SK-N-MC (cell line): ENCODE measurements at regions not wholly inside any gene's neighbourhood (a gene's known extent, or its start where the extent isn't known, plus 50 kb on each side); places are given as distances from the start of the nearest gene placed in this dataset.

Experiments
- DNase-seq: peaks from one replicate; pipeline ENCODE4 v3.0.0-alpha.2; 2011; ENCODE audit warnings: low read depth, low spot score
- H3K27ac ChIP-seq: fragments of 200-600 bp; sonication (generic); 2 replicates; pipeline ENCODE4 v1.5.1; 2016; ENCODE audit warnings: mixed run types
- H3K36me3 ChIP-seq: fragments of 200-600 bp; sonication (generic); 2 replicates; pipeline ENCODE4 v1.6.1; 2017; ENCODE audit warnings: antibody characterized with exemption, low read length, mixed read lengths; ENCODE audit not compliant: insufficient read depth
- H3K4me3 ChIP-seq: fragments of 200-600 bp; sonication (generic); 2 replicates; pipeline ENCODE4 v1.5.1; 2016
- H3K9ac ChIP-seq: fragments of 200-600 bp; sonication (generic); 2 replicates; pipeline ENCODE4 v1.8.0; 2017; ENCODE audit warnings: mixed run types, mixed read lengths; ENCODE audit not compliant: insufficient read length
- H3K9me3 ChIP-seq: fragments of 200-600 bp; sonication (generic); 2 replicates; pipeline ENCODE4 v1.6.1; 2017; ENCODE audit warnings: low read depth, mild to moderate bottlenecking, antibody characterized with exemption, low read length, moderate library complexity, mixed read lengths
- EZH2 ChIP-seq: fragments of 200-600 bp; sonication (generic); IDR thresholded peaks from one replicate; pipeline ENCODE4 v1.6.1; 2017; ENCODE audit warnings: antibody characterized with exemption
- FOXP2 ChIP-seq: optimal IDR thresholded peaks from 2 replicates; pipeline ENCODE3; 2011; ENCODE audit warnings: mild to moderate bottlenecking, moderate library complexity; ENCODE audit not compliant: insufficient read depth; ENCODE audit errors: extremely low read length, control extremely low read depth
- POLR2AphosphoS5 ChIP-seq: IDR thresholded peaks from 2 replicates; pipeline ENCODE4 v1.6.1; 2012; ENCODE audit warnings: mild to moderate bottlenecking, low read depth, low read length, borderline replicate concordance

DNA sequence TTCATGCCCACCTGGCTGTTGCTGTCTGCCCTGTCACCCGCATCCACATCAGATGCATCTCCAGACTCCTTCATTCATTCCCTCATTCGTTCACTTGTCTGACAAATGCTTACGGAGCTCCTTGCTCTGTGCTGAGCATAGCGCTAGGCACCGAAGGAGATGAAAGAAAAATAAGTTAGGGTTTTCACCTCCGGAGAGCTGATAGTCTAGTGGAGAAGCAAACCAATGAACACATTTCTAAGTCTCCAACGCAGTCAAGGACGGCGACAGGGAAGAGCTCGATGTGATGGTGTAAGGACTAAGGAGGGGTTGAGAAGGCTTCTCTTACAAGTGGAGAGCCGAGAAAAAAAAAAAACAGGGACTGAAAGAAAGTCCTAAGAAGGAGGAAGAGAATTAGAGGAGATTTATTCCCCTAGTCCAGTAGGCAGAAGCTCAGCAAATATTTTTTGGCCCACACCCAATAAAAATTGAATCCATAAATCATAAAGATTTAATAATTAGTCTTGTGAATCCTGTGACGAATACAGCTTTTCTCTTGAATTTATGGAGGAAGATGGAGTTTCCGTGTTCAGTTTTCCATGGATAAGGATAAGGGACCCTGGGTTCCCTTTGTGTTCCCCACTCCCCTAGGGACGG is 127.2 kb upstream of the DLG1 start:
- H3K9me3 ChIP-seq: no peaks in the 10 kb centered on the region
- peak overlapping the region; percentile 31 for H3K4me3 ChIP-seq
- TF ChIP-seq EZH2 (no peak), POLR2AphosphoS5 (no peak), FOXP2 (no peak)
- DNase-seq: peak; percentile 57
- no peak overlapping the region for H3K9ac ChIP-seq
- peak overlapping the region; percentile 69; the same call in 1 of the 2 replicates for H3K27ac ChIP-seq
- H3K36me3 ChIP-seq: no peaks in the 10 kb centered on the region

DNA sequence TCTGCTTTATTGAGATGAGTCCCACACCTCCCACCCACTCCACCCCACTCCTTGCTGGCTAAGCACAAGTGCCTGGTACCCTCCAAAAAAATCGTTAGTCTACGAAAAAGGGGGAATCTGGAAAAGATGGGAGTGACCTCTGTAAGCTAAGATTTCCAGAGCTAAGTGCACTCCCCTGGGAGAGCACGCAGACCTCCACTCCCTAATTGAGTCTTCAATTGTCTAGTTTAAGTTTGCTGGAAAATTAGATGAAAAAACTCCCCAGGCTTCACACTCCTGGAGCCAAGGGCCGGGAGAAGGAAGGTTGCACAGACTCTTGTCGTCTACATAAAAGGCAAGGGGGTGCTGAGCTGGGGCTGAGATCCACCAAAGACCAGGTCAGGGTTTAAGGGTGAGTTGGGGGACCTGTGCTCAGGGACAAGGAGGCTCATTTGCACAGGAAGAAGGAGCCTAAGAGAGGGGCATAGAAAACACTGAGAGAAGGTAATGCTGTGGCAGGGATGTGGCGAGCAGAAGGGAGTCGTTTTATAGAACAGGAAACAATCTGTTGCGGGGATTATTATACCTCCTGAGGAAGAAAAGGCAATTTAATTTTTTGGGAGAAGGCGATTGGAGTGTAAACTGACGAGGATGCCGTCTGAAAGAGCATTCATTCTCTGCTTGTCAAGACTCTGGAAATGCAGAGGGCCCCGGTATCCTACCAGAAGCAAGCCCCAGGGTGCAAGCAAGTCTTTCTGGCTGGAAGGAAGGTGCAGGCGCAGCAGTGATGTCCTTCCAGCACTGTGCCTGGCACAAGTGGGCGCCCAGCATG is 126.5 kb upstream of the DLG1 start:
- Histone ChIP-seq H3K36me3 (no peaks in the 10 kb centered on the region), H3K9ac (no peak overlapping the region), H3K4me3 (peak overlapping the region; percentile 31), H3K9me3 (no peaks in the 10 kb centered on the region), H3K27ac (no peak overlapping the region)
- DNase-seq: no peak
- TF ChIP-seq POLR2AphosphoS5: no peak

DNA sequence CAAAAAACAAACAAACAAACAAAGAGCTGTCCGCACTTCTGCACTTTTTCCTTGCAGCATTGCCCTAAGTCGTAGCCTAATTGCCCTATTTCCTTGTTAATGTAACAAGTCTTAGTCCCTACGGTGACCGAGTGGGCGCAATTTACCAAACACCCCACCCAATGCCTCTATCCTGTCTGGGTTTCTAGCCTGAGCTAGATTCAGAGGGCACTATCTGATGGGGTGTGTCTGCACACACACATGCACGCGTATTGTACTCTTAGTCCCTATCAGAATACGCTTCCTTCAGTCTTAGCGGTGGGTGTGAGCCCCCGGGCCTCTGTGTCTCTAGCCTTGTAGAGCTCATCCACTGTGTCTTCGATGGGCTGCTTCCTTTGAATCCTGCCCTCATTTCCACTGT is 125.9 kb upstream of the DLG1 start:
- Histone ChIP-seq H3K36me3 (no peaks in the 10 kb centered on the region), H3K9ac (no peak overlapping the region), H3K27ac (no peak overlapping the region), H3K4me3 (no peak overlapping the region), H3K9me3 (no peaks in the 10 kb centered on the region)
- no peak for TF ChIP-seq POLR2AphosphoS5
- TF ChIP-seq FOXP2: no peak
- no peak for TF ChIP-seq EZH2
- DNase-seq: no peak

- Histone ChIP-seq H3K27ac (no peak overlapping the region), H3K4me3 (no peak overlapping the region), H3K9me3 (no peaks in the 10 kb centered on the region), H3K9ac (no peak overlapping the region), H3K36me3 (no peaks in the 10 kb centered on the region)
- no peak for DNase-seq
- TF ChIP-seq FOXP2 (no peak), EZH2 (no peak), POLR2AphosphoS5 (no peak)
These were observed 125.0 kb upstream of the DLG1 start for GRCh38 chr3:197423376-197423775.

DNA sequence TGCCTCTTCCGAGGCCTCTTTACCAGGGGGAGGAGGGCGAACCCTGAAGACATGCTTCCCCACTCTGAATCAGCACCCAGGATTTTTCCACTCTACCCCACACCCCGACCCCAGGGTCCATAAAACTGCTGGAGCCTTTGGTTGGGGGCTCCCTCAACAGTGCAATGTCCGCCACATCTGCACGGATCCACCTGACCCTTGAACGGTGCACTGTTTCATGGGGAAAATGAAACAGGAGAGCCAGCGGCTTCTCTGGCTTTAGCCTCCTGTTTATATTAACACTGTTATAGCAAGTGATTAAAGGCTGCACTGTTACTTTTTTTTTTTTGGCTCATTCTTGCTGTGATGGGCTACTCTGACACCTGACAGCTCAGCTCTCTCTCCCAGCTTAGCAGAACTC is 124.1 kb upstream of the DLG1 start:
- no peak for TF ChIP-seq FOXP2
- Histone ChIP-seq H3K4me3 (no peak overlapping the region), H3K9me3 (no peaks in the 10 kb centered on the region), H3K27ac (no peak overlapping the region), H3K36me3 (no peaks in the 10 kb centered on the region), H3K9ac (no peak overlapping the region)
- DNase-seq: no peak

- H3K36me3 ChIP-seq: no peaks in the 10 kb centered on the region
- no peaks in the 10 kb centered on the region for H3K9me3 ChIP-seq
- H3K4me3 ChIP-seq: no peak overlapping the region
- no peak overlapping the region for H3K9ac ChIP-seq
- H3K27ac ChIP-seq: no peak overlapping the region
- TF ChIP-seq FOXP2 (no peak), POLR2AphosphoS5 (no peak), EZH2 (no peak)
- no peak for DNase-seq
These were observed 122.6 kb upstream of the DLG1 start for GRCh38 chr3:197421021-197421420.

GRCh38 chr3:197420566-197420965 is 122.2 kb upstream of the DLG1 start:
- Histone ChIP-seq H3K9me3 (no peaks in the 10 kb centered on the region), H3K36me3 (no peaks in the 10 kb centered on the region), H3K27ac (no peak overlapping the region), H3K4me3 (no peak overlapping the region), H3K9ac (no peak overlapping the region)
- TF ChIP-seq EZH2: no peak
- TF ChIP-seq FOXP2: no peak
- TF ChIP-seq POLR2AphosphoS5: no peak
- no peak for DNase-seq

- TF ChIP-seq POLR2AphosphoS5: no peak
- TF ChIP-seq FOXP2: no peak
- TF ChIP-seq EZH2: no peak
- DNase-seq: no peak
- Histone ChIP-seq H3K27ac (no peak overlapping the region), H3K36me3 (no peaks in the 10 kb centered on the region), H3K9ac (no peak overlapping the region), H3K9me3 (no peaks in the 10 kb centered on the region), H3K4me3 (no peak overlapping the region)
These were observed 121.7 kb upstream of the DLG1 start for GRCh38 chr3:197420115-197420514.

- no peak for DNase-seq
- Histone ChIP-seq H3K9ac (no peak overlapping the region), H3K36me3 (no peaks in the 10 kb centered on the region), H3K27ac (no peak overlapping the region), H3K9me3 (no peaks in the 10 kb centered on the region), H3K4me3 (no peak overlapping the region)
- TF ChIP-seq EZH2 (no peak), FOXP2 (no peak), POLR2AphosphoS5 (no peak)
These were observed 121.3 kb upstream of the DLG1 start for GRCh38 chr3:197419696-197420095.
